SU-DHL-6 (cell line): ENCODE measurements at regions not wholly inside any gene's neighbourhood (a gene's known extent, or its start where the extent isn't known, plus 50 kb on each side); places are given as distances from the start of the nearest gene placed in this dataset.

ENCODE experiments used
- EZH2phosphoT487 ChIP-seq: fragments of 200-600 bp; sonication (generic), shearing (Covaris generic); conservative IDR thresholded peaks from 2 replicates; pipeline ENCODE4 v1.6.1; 2018; ENCODE audit warnings: mild to moderate bottlenecking, antibody characterized with exemption, low read length, moderate library complexity, mixed read lengths
- TF ChIP-seq, protein P1 (sequence below): fragments of 200-600 bp; sonication (generic); IDR thresholded peaks from one replicate; pipeline ENCODE4 v1.5.1; 2017; ENCODE audit warnings: antibody characterized with exemption, mild to moderate bottlenecking, low read length, moderate library complexity; ENCODE audit not compliant: insufficient read depth, poor library complexity, severe bottlenecking

- TF ChIP-seq, protein P1, sequence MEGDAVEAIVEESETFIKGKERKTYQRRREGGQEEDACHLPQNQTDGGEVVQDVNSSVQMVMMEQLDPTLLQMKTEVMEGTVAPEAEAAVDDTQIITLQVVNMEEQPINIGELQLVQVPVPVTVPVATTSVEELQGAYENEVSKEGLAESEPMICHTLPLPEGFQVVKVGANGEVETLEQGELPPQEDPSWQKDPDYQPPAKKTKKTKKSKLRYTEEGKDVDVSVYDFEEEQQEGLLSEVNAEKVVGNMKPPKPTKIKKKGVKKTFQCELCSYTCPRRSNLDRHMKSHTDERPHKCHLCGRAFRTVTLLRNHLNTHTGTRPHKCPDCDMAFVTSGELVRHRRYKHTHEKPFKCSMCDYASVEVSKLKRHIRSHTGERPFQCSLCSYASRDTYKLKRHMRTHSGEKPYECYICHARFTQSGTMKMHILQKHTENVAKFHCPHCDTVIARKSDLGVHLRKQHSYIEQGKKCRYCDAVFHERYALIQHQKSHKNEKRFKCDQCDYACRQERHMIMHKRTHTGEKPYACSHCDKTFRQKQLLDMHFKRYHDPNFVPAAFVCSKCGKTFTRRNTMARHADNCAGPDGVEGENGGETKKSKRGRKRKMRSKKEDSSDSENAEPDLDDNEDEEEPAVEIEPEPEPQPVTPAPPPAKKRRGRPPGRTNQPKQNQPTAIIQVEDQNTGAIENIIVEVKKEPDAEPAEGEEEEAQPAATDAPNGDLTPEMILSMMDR: no peak
- no peak for TF ChIP-seq EZH2phosphoT487
Observed at GRCh38 chr3:165897137-165897536, 59.9 kb upstream of the BCHE start.
